DMS79 treated with DMSO at 0.1 percent for 48 hours (cell line): ENCODE measurements at regions not wholly inside any gene's neighbourhood (a gene's known extent, or its start where the extent isn't known, plus 50 kb on each side); places are given as distances from the start of the nearest gene placed in this dataset.
"Not testable (repeated sequence)": the region's sequence is repeated elsewhere in the genome, so short reads cannot be mapped to it uniquely, and the experiment has no call there.

ENCODE experiments used
- DNase-seq: peaks from one replicate; lab custom pipeline; 2025; lab: John Stamatoyannopoulos, UW

DNA sequence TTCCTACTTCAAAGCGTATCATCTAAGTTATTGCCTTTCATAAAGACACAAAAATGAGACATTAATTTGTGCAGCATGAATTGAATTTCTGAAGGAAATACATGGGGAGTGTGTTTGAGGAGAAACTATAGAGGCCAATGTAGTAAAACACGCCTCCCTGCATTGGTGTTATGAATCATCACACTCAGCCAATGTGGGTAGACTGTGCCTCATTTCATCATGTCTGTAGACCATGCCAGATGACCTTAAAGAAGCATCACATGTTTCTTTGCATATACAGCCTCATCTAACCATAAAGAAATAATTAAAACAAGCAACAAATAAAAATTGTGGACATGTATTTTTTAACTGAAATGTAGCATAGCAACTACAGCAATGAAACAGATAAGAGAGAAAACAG, 486.0 kb upstream of the ADAMTS9 start:
- DNase-seq: no peak

DNA sequence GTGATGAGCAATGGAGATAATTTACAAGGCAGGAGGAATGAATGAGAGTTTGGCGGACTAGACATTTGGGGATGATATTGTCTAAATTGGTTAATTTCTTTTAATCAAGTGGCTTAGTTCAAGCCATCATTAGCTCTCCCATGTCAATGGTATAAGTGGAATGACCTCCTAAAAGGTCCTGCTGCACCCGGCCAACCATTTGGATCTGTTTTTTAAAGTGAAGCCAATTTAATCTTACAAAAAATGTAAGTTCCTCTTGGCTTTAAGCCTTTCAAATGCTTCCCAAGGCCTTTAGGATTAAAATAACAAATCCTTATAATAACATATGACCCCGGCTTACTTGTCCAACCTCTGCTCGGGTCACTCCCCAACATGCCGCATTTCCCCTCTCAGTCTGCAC, 484.4 kb upstream of the ADAMTS9 start:
- DNase-seq: no peak

DNA sequence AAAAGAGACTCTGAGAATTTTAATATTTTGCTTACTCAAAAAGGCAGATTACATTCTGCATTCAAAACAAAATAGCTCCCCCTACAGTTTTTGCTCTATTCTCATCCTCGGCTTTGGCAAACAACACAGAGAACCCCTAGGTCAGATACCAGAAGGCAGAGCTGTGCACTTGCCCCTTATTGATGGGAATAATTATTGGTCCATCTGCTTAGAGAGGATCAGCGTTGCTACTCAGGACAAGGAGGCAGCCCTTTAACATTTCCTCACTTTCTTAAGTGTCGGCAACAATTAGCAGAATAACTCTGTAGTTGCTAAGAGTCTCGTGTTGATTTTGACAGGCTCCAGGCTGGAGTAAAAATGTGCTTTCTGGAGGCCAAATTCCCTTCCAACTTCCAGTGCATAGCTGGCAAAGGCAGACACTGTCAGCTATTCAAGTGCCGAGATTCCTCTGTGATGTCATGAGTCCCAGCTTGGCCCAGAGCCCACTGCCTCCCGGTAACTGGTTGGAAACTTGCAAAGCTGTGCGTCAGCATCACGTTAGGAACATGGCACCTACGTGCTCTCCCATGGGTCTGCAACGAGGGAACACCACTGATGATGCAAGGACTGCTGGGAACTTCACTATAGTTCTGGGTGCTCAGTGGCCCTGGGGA, 482.7 kb upstream of the ADAMTS9 start:
- DNase-seq: no peak

DNA sequence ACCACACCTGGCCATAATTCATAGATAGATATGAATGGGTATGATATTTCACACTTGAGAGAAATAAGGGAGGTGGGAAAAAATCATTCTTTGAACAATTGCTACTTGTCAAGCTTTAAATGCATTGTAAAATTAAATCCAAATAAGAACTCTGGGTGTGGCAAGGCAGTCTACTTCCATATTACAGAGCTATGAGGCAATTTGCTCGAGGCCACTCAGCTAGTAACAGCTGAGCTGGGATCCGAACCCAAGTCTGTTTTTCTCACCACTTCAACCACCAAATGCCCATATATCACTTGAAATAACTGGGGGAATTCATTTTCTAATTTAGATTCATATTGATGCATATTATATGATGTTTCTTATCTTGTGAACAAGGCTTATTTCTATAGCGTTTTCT, 482.2 kb upstream of the ADAMTS9 start:
- no peak for DNase-seq

DNA sequence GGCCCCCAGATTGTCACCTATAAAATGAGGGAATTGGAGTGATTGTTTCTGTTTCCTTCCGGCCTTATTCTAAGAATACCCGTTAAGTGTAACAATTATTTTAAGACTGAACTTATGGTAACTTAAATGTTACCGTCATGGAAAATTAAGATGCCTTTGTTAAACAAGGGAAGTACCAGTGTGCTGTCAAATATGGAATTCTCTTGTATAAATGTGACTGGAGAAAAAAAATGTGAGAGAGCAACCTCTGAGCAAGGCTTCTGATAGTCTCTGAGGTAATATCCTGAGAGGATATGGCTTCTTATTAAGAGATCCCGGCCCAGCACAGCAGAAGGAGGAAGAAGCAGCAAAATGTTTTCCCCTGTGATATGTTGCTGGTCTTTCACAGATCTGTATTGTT, 480.7 kb upstream of the ADAMTS9 start:
- no peak for DNase-seq

DNA sequence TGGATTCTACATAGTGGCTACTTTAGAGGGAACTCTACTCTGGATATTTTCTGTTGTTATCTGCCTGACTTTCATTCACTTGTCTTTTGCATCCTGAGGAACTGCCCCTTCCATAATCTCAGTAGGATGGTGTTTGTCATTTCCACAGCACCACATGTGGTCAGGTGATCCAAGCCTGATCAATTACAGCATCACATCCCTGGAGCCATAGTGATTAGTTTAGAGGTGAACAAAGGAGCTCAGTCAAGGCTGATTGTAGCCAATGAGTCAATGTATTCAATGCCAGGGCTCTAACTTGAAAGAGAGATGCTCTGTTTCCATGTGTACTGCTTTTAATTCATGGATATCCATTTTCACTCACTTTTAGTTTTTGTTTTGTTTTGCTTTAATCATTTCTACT, 478.7 kb upstream of the ADAMTS9 start:
- no peak for DNase-seq

DNA sequence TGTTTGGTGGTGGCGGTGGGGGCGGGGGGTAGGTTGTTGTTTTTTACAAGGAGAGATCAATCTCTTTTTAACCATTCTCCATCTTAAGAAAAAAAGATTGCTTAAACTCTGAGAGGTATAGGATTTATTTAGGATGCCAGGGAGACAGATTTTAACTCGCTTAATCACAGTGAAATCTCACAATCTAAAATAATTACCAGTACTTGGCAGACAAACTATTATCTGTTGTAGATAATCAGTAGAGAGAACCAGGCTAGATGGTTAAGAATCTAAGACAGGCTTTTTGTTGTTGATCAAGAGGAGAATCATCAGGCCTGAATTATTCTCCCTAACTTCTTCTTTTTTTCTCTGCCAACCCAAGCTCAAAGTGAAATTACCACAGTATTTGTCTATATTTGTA, 470.2 kb upstream of the ADAMTS9 start:
- DNase-seq: no peak

DNA sequence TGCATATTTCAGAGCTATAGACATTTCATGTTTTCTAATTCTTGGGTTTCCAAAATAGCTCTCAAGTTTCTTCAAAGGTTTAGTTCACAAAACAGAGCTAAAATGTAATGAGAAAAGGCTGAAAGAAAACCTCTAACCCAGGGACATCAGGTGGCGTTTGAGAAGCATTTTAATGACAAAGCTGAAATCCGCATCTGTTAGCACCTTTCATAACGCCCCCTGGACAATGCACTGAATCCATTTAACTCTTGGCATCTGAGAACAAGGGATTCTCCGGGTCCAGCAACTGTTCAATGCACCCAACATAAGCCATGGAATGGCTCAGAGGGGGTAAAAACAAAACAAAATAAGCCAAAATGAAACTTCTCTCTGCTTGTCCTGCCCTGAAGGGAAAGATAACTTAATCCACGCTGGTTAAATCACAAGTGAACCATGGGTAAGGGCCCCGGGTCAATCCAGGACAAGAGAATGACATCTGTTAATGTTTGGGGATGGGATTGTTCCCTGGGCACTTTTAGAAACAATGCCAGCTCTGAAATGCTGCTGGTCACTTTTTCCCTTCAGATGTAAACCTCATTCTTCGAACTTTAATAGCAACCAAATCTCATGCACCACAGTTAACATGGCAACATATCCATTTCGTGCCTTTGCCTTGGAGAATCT, 466.2 kb upstream of the ADAMTS9 start:
- no peak for DNase-seq

DNA sequence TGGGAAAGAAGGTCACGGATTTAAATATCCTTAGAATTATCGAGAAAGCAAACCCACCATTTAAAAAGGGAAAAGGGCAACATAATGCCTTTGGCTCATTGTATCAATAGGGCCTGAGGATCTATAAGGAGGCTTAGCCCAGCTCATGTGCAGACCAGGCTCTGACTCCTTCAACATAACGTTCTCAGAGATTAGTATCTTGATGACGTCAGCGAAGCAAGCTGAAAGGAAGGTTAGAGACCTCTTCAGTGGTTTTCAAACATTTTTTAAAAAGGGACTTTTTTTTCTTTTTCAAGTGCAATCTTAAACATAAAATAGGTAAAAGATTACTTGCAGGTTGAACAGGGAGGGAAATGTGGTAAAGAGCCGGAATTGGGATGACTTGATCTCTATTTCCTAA, 463.9 kb upstream of the ADAMTS9 start:
- no peak for DNase-seq

DNA sequence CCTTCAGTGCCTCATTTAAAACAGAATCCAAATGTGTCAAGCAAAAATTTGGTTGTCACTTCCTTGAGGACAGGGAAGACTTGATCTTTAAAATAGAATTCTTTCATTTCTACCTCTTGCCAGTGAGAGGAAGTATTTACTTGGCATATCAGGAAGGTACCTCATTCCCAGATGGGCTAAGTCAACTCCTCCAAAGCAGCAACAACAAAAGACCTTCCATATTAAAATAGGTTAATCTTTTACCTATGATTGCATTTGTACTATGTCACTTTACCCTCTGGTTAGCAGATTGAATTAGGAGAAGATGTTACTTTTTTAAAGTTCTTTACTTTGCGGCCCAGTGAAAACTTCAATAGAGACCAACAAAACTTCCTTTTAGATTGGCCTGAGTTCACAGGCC, 462.1 kb upstream of the ADAMTS9 start:
- DNase-seq: no peak

DNA sequence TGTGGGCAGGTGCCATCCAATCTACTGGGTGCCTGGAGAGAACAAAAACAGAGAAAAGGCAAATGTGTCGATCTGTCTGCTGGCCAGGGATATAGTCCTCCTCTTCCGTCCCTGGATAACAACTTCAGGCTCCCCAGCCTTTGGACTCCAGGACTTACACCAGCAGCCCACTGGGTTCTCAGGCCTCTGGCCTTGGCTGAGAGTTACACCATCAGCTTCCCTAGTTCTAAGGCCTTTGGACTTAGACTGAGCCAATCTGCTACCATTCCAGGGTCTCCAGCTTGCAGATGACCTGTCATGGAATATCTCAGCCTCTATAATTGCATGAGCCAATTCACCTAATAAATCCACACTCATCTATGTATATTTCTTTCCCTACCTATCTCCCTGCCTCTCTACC, 460.9 kb upstream of the ADAMTS9 start:
- DNase-seq: no peak

DNA sequence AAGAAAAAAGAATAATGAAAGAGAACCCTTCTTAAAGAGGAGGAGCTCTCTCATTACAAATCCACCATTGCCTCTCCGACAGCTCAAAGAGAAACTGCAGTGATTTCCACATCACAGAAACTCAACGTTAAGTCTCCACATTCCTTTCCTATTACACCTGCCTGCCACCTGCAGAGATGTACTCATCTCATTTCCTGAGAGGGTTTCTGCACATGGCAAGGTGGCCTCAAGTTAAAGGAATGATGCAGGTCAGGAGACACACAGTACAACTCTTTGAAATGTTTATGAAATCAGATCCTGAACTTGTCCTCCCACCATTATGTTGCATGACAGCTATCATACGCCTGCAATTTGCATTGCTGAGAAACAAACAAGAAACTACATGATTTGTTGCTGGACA, 458.4 kb upstream of the ADAMTS9 start:
- DNase-seq: no peak

DNA sequence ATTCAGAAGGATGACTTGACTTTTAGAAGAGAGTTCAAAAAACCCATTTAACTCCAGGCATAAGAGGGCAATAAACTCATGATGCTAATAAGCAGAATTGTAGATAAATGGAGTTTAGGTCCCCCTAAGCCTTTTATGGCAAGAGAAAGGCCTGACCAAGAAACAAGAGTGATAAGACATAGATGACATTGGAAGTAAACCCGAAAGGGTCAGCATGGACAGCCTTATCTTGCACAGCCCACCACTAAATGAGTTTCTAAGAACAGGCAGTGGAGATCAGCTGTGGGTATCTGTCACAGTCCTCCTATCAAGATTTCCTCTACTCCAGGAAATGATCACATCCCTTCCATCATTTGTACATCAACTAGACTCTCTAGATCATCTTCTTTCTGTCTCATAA, 457.9 kb upstream of the ADAMTS9 start:
- no peak for DNase-seq

DNA sequence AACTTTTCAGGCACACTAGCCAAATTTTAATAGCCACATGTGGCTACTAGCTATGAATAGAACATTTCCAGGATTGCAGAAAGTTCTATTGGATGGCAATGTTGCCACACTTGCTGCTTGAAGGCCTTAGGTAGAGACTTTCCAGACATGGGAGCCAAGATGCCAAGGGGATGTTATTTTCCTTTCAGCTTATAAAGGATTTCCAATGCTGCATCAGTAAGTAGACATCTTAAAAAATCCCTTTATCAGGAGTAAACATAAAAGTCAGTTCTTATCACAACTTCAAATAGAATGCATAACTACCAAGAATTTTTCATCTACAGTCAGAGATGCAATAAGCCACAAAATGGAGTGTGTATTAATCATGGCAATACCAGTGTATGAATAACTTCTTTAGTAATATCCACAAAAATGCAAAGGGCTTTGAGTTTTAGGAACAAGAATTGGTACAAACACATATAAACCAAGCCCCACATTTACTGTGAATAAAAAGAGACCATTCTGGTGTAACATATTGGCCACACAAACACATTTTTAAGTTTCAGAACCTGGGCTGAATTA, 457.1 kb upstream of the ADAMTS9 start:
- DNase-seq: no peak

DNA sequence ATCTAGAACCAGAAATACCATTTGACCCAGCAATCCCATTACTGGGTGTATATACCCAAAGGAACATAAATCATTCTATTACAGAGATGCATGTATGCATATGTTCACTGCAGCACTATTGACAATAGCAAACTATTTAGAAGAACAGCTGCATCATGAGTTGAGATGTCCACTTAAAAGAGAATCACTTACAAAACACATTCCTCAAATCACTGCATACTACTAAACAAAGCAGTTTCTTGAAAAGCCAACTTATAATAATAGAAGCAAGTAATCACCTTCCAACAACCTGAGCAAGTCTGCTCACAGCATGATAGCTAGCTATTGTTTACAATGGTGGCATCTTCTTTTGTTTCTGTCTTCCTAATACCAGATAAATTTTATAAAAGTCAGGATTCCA, 454.7 kb upstream of the ADAMTS9 start:
- DNase-seq: no peak

DNA sequence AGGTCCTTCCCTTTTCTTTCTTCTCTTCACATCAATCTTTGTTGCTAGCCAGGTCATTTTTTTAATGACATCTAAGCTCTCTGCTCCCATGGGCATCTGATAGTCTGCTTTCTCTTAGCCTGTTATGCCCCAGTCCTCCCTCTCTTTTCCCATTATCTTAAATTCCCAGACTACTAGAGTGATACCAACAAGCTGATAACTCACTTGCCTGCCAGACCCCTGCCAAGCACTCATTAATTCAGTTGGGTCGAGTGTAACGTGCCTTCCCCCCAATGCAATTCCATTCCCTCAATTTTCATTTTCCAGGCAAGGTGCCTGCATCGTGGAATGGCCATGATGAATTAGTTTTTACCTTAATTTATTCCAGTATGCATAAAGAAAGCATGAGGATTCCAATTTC, 450.8 kb upstream of the ADAMTS9 start:
- DNase-seq: no peak

DNA sequence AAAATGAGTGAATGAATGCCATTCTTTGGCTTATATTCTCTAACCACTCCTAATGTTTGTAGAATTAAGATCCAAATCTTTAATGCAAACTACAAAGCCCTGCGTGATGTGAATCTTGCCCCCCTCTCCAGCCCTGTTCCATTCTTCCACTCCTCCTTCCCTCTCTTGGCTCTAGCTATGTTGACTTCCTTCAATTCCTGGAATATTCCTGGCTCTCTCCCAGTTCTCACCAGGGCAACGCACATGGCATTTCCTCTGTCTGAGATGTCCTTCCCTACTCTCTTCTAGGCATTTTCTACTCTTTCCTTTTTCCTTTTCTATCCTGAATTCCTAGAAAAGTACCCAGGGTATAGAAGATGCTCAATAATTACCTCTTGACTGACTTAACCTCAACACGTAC, 446.0 kb upstream of the ADAMTS9 start:
- DNase-seq: not testable (repeated sequence)

DNA sequence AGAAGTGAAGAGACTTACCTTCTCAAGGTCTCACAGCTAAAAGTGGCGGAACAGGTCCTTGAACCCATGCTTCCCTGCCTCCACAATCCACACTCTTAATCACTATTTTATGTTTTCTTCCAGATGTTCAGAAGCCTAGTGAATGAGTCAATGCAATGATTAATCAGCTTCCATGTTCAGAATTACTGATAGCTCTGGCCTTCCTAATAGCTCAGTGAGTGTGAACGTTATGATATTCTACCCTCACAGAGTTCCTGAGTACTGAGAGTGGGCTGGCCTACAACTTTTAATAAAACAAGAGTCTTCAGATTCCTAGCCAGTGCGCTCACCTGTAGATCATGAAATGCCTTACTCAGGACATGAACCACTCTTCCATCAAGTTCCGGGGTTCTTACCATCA, 443.0 kb upstream of the ADAMTS9 start:
- DNase-seq: no peak

DNA sequence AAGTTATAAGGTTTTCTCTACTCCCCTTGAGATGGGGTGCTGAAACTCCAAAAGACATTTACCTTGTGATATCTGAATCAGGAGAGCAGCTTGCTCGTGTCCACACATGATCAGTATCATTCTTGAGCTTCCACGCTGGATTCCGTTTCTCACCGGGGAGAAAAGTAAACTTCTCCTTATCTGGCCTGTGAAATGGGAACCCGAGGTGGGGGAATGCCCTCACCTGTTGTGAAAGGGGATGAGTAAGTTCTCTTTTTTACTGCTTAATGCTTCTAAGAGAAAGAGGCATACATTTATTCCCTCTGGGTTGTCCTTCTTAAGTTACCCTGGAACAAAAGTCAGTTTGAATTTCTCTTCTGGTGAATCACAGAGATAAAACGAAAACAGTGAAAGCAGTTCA, 440.5 kb upstream of the ADAMTS9 start:
- DNase-seq: no peak

DNA sequence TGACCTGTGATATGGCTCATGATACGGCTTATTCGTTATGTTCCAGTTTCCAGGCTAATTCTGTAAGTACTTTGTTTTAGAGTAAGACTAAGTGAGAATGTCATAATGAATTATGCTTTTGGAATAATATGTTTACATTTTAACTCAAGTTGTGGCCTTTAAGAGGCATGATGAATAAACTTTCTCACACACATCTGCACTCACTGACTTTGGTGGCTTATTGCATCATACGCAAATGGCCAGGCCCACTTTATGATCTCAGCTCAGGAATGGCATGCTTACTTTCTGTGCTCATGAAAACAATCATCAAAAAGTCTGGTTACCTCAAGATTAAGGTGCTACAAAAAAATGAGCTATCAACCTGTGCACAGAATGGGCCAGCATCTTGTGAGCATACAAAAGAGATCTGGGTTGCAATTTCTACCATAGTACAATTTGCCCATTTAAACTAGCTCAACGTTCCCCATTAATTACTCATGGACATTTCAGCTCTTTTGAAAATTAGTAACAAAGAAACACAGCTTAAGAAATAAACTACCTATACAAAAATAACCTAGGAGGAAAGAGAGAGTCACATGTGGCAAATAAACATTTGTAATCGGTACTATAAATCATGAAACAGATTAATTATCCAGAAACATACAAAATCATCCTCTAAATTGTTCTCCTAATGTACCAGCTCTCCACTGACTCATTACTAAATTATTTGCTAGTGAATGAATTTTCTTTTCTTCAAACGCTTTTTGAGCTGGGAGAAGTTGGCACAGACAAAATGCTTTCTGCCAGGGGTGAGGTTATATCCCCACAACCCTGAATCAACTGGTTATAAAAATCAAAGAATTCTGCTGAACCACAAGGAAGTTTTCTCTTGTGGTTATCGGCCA, 439.0 kb upstream of the ADAMTS9 start:
- DNase-seq: no peak

DNA sequence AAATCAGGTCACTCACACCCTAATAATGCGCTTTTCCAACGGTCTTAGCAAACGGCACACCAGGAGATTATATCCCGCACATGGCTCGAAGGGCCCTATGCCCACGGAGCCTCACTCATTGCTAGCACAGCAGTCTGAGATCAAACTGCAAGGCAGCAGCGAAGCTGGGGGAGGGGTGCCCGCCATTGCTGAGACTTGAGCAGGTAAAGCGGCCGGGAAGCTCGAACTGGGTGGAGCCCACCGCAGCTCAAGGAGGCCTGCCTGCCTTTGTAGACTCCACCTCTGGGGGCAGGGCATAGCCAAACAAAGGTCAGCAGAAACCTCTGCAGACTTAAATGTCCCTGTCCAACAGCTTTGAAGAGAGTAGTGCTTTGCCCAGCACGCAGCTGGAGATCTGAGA, 432.4 kb upstream of the ADAMTS9 start:
- DNase-seq: not testable (repeated sequence)

DNA sequence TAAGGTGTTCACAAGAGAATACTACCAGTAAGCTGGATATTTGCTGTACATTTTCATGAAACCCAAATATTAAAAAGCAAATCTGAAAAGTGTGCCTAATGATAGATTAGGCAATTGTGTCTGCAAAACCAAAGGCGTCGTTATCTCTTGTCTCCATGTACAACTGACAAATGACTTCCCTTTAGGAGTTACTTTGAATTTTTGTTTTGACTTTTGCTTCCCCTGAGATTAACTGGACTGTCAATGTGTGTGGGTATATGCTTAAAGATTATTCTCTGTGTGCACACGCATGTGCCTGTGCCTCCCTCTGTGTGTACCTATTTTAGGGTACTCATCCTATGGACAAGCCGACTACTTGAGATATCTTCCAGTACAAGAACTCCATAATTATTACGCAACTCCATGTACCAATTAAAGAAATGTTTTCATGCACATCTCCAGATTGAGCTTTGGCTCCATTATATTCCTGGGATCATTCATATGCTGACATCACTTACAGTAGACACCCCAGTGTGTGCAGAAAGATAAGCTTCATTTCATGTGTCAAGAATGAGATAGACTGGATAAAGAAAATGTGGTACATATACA, 431.2 kb upstream of the ADAMTS9 start:
- DNase-seq: no peak

DNA sequence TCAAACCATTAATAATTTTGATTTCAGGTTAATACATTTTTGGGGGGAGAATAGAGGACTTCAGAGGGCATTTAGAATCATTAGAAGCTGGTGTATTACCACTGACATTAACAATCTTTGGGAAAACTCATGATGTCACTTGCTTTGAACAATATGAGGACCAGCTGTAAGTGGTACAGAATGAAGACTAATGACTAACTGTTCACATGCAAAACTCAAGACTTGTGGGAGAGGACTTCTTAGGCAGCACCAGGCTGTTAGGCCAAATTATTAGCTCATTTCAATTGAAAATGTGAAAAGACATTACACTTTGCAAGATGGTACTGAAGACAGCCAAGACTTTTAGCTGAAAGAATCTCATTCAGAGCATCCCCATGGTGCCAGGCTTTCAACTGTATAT, 426.2 kb upstream of the ADAMTS9 start:
- no peak for DNase-seq
